Common myeloid progenitor, CD34-positive (primary cell): ENCODE measurements at regions not wholly inside any gene's neighbourhood (a gene's known extent, or its start where the extent isn't known, plus 50 kb on each side); places are given as distances from the start of the nearest gene placed in this dataset.

Experiments
- CTCF ChIA-PET: fragments of 350-600 bp; sonication (Branson Sonifier 250); formaldehyde crosslinking; loops from one replicate; lab custom pipeline; 2021; ENCODE audit warnings: antibody characterized with exemption; lab: Charles Lee
- POLR2A ChIA-PET: fragments of 350-600 bp; sonication (Branson Sonifier 250); formaldehyde crosslinking; loops from one replicate; lab custom pipeline; 2021; ENCODE audit warnings: antibody characterized with exemption; lab: Charles Lee
- DNase-seq, 3 donors: peaks; one replicate each; pipeline versions ENCODE4 v3.0.0 to v3.0.0-alpha.2; 2013
- H3K27ac ChIP-seq, 2 experiments: 1 replicate in 1 of 2; 2 replicates in 1 of 2; pipeline ENCODE4 v1.7.0; 2013; ENCODE audit warnings: inconsistent platforms in 2 of 2, low read length in 2 of 2, mild to moderate bottlenecking in 2 of 2, low read depth in 1 of 2, moderate library complexity in 1 of 2; ENCODE audit not compliant: severe bottlenecking in 2 of 2, insufficient read depth in 1 of 2, poor library complexity in 1 of 2
- H3K27me3 ChIP-seq, 5 experiments: replicated peaks in 2 of 5; 1 replicate in 3 of 5; 2 replicates in 2 of 5; pipeline versions ENCODE4 v1.6.1 to v1.7.0; 2013; ENCODE audit warnings: low read length in 4 of 5, mild to moderate bottlenecking in 2 of 5, moderate library complexity in 2 of 5, inconsistent platforms in 1 of 5; ENCODE audit not compliant: insufficient read depth in 5 of 5, control insufficient read depth in 4 of 5
- H3K36me3 ChIP-seq, 4 experiments: 1 replicate in 2 of 4; 2 replicates in 2 of 4; pipeline versions ENCODE4 v1.6.1 to v1.7.0; 2013; ENCODE audit warnings: low read length in 3 of 4, control low read depth in 1 of 4, mild to moderate bottlenecking in 1 of 4; ENCODE audit not compliant: control insufficient read depth in 4 of 4, insufficient read depth in 4 of 4
- H3K4me1 ChIP-seq, 4 experiments: 1 replicate in 3 of 4; 2 replicates in 1 of 4; pipeline versions ENCODE4 v1.6.1 to v1.7.1; 2013; ENCODE audit warnings: low read length in 3 of 4, mild to moderate bottlenecking in 3 of 4, control low read depth in 1 of 4, inconsistent platforms in 1 of 4, moderate library complexity in 1 of 4; ENCODE audit not compliant: control insufficient read depth in 4 of 4, insufficient read depth in 4 of 4; ENCODE audit errors: control extremely low read depth in 1 of 4
- H3K4me3 ChIP-seq, 7 experiments: 1 replicate in 4 of 7; 2 replicates in 3 of 7; pipeline versions ENCODE4 v1.5.1 to v1.7.0; 2013; ENCODE audit warnings: mild to moderate bottlenecking in 7 of 7, low read length in 6 of 7, moderate library complexity in 6 of 7, inconsistent platforms in 2 of 7, low read depth in 2 of 7, control low read depth in 1 of 7; ENCODE audit not compliant: insufficient read depth in 4 of 7, control insufficient read depth in 1 of 7; ENCODE audit errors: extremely low read depth in 1 of 7
- H3K9me3 ChIP-seq, 5 experiments: 1 replicate in 4 of 5; 2 replicates in 1 of 5; pipeline versions ENCODE4 v1.6.1 to v1.7.1; 2013; ENCODE audit warnings: low read length in 4 of 5, mild to moderate bottlenecking in 2 of 5, inconsistent platforms in 1 of 5, low read depth in 1 of 5, moderate library complexity in 1 of 5; ENCODE audit not compliant: control insufficient read depth in 4 of 5, insufficient read depth in 2 of 5; ENCODE audit errors: control extremely low read depth in 1 of 5
- WGBS: methylation state at CpG from one replicate; pipeline ENCODE4 v1.1.5; 2013; ENCODE audit not compliant: insufficient coverage; 5-methylcytosine and 5-hydroxymethylcytosine counted together

- Histone ChIP-seq H3K36me3 (no peaks in the 10 kb centered on the region), H3K27ac (no peak overlapping the region), H3K4me1 (no peaks in the 10 kb centered on the region), H3K9me3 (no peaks in the 10 kb centered on the region), H3K4me3 (no peak overlapping the region), H3K27me3 (no peaks in the 10 kb centered on the region)
- 96% methylated on average over 10 of the region's 14 CpGs for WGBS
- DNase-seq = no peak
- ChIA-PET CTCF (no interaction called here), POLR2A (no interaction called here)
Measured at GRCh38 chr10:78774999-78775711, 293.6 kb upstream of the ZMIZ1 start.

GRCh38 chr10:78775891-78776290, 292.9 kb upstream of the ZMIZ1 start:
- Histone ChIP-seq H3K4me3 (no peak overlapping the region), H3K9me3 (no peaks in the 10 kb centered on the region), H3K27me3 (no peaks in the 10 kb centered on the region), H3K36me3 (no peaks in the 10 kb centered on the region), H3K4me1 (no peaks in the 10 kb centered on the region), H3K27ac (no peak overlapping the region)
- no peak for DNase-seq
- WGBS = no CpG with 5 or more reads among the region's 1 CpG
- ChIA-PET CTCF (no interaction called here), POLR2A (no interaction called here)

GRCh38 chr10:78776756-78777155, 292.0 kb upstream of the ZMIZ1 start:
- no peaks in the 10 kb centered on the region for H3K4me1 ChIP-seq
- DNase-seq = peak in 1 of 3 donors; percentile 7
- H3K9me3 ChIP-seq = no peaks in the 10 kb centered on the region
- ChIA-PET CTCF (no interaction called here), POLR2A (no interaction called here)
- H3K4me3 ChIP-seq = no peak overlapping the region
- no peaks in the 10 kb centered on the region for H3K27me3 ChIP-seq
- H3K36me3 ChIP-seq = no peaks in the 10 kb centered on the region
- H3K27ac ChIP-seq = no peak overlapping the region
- 33% methylated on average over 4 of the region's 6 CpGs for WGBS

- ChIA-PET POLR2A (no interaction called here), CTCF (no interaction called here)
- Histone ChIP-seq H3K27ac (no peak overlapping the region), H3K27me3 (no peaks in the 10 kb centered on the region), H3K9me3 (no peaks in the 10 kb centered on the region), H3K4me3 (no peak overlapping the region), H3K36me3 (no peaks in the 10 kb centered on the region), H3K4me1 (no peaks in the 10 kb centered on the region)
- 60% methylated on average over 1 of the region's 5 CpGs for WGBS
- DNase-seq = no peak
Measured at GRCh38 chr10:78777466-78777865, 291.3 kb upstream of the ZMIZ1 start.

GRCh38 chr10:78777867-78778266, 290.9 kb upstream of the ZMIZ1 start:
- POLR2A ChIA-PET = no interaction called here
- CTCF ChIA-PET = no interaction called here
- 96% methylated on average over 5 of the region's 5 CpGs for WGBS
- Histone ChIP-seq H3K27me3 (no peaks in the 10 kb centered on the region), H3K36me3 (no peaks in the 10 kb centered on the region), H3K4me1 (no peaks in the 10 kb centered on the region), H3K4me3 (no peak overlapping the region), H3K27ac (no peak overlapping the region), H3K9me3 (peaks cover 0 to 3% (median 0%) of the 10 kb centered on the region in 5 experiments)
- no peak for DNase-seq

- POLR2A ChIA-PET = interaction anchor here (0.5 kb wide), 1 partner anchor 126 kb away, joined by 4 read pairs; no protein-coding TSS in a partner anchor
Measured at GRCh38 chr10:78778444-78779338, 290.1 kb upstream of the ZMIZ1 start.

More at GRCh38 chr10:78778444-78779338, 290.1 kb upstream of the ZMIZ1 start:
- DNase-seq = no peak
- 96% methylated on average over 12 of the region's 13 CpGs for WGBS
- H3K27ac ChIP-seq = no peak overlapping the region
- H3K4me3 ChIP-seq = no peak overlapping the region
- H3K4me1 ChIP-seq = no peaks in the 10 kb centered on the region
- CTCF ChIA-PET = no interaction called here
- H3K36me3 ChIP-seq = no peaks in the 10 kb centered on the region
- H3K27me3 ChIP-seq = no peaks in the 10 kb centered on the region
- H3K9me3 ChIP-seq = peaks cover 0 to 7% (median 0%) of the 10 kb centered on the region in 5 experiments
